B cell (primary cell): ENCODE measurements at regions not wholly inside any gene's neighbourhood (a gene's known extent, or its start where the extent isn't known, plus 50 kb on each side); places are given as distances from the start of the nearest gene placed in this dataset.

Experiments
- ATAC-seq: fragments of 200-7000 bp; cut with Tn5 transposase; one replicate; pipeline ENCODE4 v1.10.0; 2021; ENCODE audit warnings: low read depth, mild to moderate bottlenecking, moderate number of reproducible peaks, moderate library complexity
- CTCF ChIA-PET: fragments of 350-600 bp; sonication (Branson Sonifier 250); formaldehyde crosslinking; loops from one replicate; lab custom pipeline; 2021; ENCODE audit warnings: antibody characterized with exemption, inconsistent platforms; lab: Charles Lee
- POLR2A ChIA-PET: fragments of 350-600 bp; sonication (Branson Sonifier 250); formaldehyde crosslinking; loops from one replicate; lab custom pipeline; 2021; ENCODE audit warnings: antibody characterized with exemption; lab: Charles Lee
- DNase-seq: peaks from one replicate; pipeline ENCODE4 v3.0.0; 2013
- H2AFZ ChIP-seq: 2 replicates; pipeline ENCODE4 v1.6.1; 2012; ENCODE audit warnings: mild to moderate bottlenecking, low read depth, low read length; ENCODE audit not compliant: insufficient read depth, poor library complexity, severe bottlenecking
- H3K27ac ChIP-seq, 2 donors: 1 replicate in 1 of 2; 2 replicates in 1 of 2; pipeline ENCODE4 v1.5.1; 2012 to 2013; ENCODE audit warnings: low read length in 2 of 2, mild to moderate bottlenecking in 2 of 2, moderate library complexity in 1 of 2
- H3K27me3 ChIP-seq, 4 experiments: fragments of 200-600 bp in 1 of 4; sonication (generic) in 1 of 4; replicated peaks in 1 of 4; 1 replicate in 2 of 4; 2 replicates in 2 of 4; pipeline versions ENCODE4 v1.6.1 to v1.7.0; 2013 to 2016; ENCODE audit warnings: low read length in 3 of 4, mild to moderate bottlenecking in 2 of 4, mixed read lengths in 1 of 4, moderate library complexity in 1 of 4; ENCODE audit not compliant: insufficient read depth in 4 of 4, control insufficient read depth in 3 of 4; ENCODE audit errors: control extremely low read depth in 1 of 4
- H3K36me3 ChIP-seq, 2 experiments: replicated peaks in 1 of 2; 1 replicate in 1 of 2; 2 replicates in 1 of 2; pipeline versions ENCODE4 v1.6.1 to v1.7.1; 2013; ENCODE audit warnings: low read length in 1 of 2; ENCODE audit not compliant: insufficient read depth in 2 of 2, control insufficient read depth in 1 of 2; ENCODE audit errors: control extremely low read depth in 1 of 2, extremely low read depth in 1 of 2
- H3K4me1 ChIP-seq, 2 donors: fragments of 200-600 bp in 1 of 2; sonication (generic) in 1 of 2; 1 replicate in 1 of 2; 2 replicates in 1 of 2; pipeline versions ENCODE4 v1.5.1 to v1.6.1; 2013 to 2017; ENCODE audit warnings: low read length in 2 of 2; ENCODE audit not compliant: control insufficient read depth in 2 of 2, insufficient read depth in 2 of 2
- H3K4me2 ChIP-seq: replicated peaks from 2 replicates; pipeline ENCODE3; 2012; ENCODE audit warnings: mild to moderate bottlenecking, low read depth, low read length; ENCODE audit not compliant: poor library complexity, severe bottlenecking
- H3K4me3 ChIP-seq, 5 experiments: fragments of 200-600 bp in 1 of 5; sonication (generic) in 1 of 5; 1 replicate in 3 of 5; 2 replicates in 2 of 5; pipeline versions ENCODE4 v1.5.1 to v1.7.0; 2011 to 2016; ENCODE audit warnings: low read length in 4 of 5, mild to moderate bottlenecking in 4 of 5, low read depth in 2 of 5, control low read depth in 1 of 5, moderate library complexity in 1 of 5; ENCODE audit not compliant: insufficient read depth in 1 of 5; ENCODE audit errors: control extremely low read depth in 1 of 5, extremely low read depth in 1 of 5
- H3K79me2 ChIP-seq: fragments of 200-600 bp; sonication (generic); one replicate; pipeline ENCODE4 v1.6.0; 2016; ENCODE audit warnings: low read length; ENCODE audit not compliant: control insufficient read depth, insufficient read depth
- H3K9ac ChIP-seq: fragments of 200-600 bp; sonication (generic); 2 replicates; pipeline ENCODE4 v1.6.1; 2017; ENCODE audit warnings: mild to moderate bottlenecking, low read length, moderate library complexity
- H3K9me3 ChIP-seq, 3 donors: one replicate each; pipeline versions ENCODE4 v1.6.1 to v1.7.1; 2013; ENCODE audit warnings: low read length in 2 of 3; ENCODE audit not compliant: control insufficient read depth in 2 of 3, insufficient read depth in 1 of 3; ENCODE audit errors: control extremely low read depth in 1 of 3
- H4K20me1 ChIP-seq: 2 replicates; pipeline ENCODE4 v1.6.0; 2012; ENCODE audit warnings: mild to moderate bottlenecking, low read length; ENCODE audit not compliant: insufficient read depth, control insufficient read depth, poor library complexity, severe bottlenecking
- H3K27ac Mint-ChIP-seq: one replicate; pipeline ENCODE4 v1.8.0; 2021; ENCODE audit warnings: mixed read lengths
- H3K27me3 Mint-ChIP-seq: one replicate; pipeline ENCODE4 v1.8.0; 2021; ENCODE audit warnings: mixed read lengths
- H3K4me1 Mint-ChIP-seq: one replicate; pipeline ENCODE4 v1.8.0; 2021; ENCODE audit warnings: mixed read lengths
- H3K4me3 Mint-ChIP-seq: one replicate; pipeline ENCODE4 v1.8.0; 2021; ENCODE audit warnings: mixed read lengths
- H3K9me3 Mint-ChIP-seq: one replicate; pipeline ENCODE4 v1.8.0; 2022; ENCODE audit warnings: mixed read lengths; ENCODE audit not compliant: insufficient read depth
- EZH2 ChIP-seq: IDR thresholded peaks from 2 replicates; pipeline ENCODE4 v1.6.1; 2012; ENCODE audit warnings: borderline replicate concordance, low read depth, mild to moderate bottlenecking, moderate library complexity, low read length; ENCODE audit not compliant: insufficient read depth, poor library complexity, severe bottlenecking
- WGBS: methylation state at CpG from one replicate; pipeline ENCODE4 v1.1.5; 2013; ENCODE audit warnings: missing lambda C conversion rate; ENCODE audit not compliant: insufficient coverage; 5-methylcytosine and 5-hydroxymethylcytosine counted together
- intact Hi-C: fragments of 100-400 bp; cut with micrococcal nuclease; formaldehyde crosslinking; loops from one replicate; pipeline ENCODE4 v1.10.0; 2022
- TF ChIP-seq, protein P1 (sequence below): fragments of 200-600 bp; IDR thresholded peaks from one replicate; pipeline ENCODE4 v1.8.0; 2022; ENCODE audit warnings: antibody characterized with exemption, mild to moderate bottlenecking

DNA sequence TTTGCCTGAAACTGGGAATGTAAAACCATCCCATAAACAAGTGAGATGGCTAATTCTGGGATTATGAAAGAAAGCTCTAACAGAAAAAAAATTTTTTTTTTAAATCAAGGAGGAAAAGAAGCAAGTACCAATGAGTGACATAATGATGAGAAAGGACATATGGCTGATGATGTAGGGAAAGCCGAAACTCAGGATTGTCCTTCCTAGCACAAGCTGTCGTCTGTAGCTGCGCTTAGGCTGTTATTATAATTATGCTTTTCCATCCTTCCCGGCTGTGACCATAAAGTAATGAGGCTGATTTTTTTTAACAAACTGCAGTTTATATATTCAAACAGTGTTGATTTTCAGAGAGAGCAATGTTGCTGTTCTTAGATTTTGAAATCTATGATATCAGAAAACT, 209.8 kb upstream of the NOCT start:
- TF ChIP-seq EZH2 = no peak
- TF ChIP-seq, protein P1, sequence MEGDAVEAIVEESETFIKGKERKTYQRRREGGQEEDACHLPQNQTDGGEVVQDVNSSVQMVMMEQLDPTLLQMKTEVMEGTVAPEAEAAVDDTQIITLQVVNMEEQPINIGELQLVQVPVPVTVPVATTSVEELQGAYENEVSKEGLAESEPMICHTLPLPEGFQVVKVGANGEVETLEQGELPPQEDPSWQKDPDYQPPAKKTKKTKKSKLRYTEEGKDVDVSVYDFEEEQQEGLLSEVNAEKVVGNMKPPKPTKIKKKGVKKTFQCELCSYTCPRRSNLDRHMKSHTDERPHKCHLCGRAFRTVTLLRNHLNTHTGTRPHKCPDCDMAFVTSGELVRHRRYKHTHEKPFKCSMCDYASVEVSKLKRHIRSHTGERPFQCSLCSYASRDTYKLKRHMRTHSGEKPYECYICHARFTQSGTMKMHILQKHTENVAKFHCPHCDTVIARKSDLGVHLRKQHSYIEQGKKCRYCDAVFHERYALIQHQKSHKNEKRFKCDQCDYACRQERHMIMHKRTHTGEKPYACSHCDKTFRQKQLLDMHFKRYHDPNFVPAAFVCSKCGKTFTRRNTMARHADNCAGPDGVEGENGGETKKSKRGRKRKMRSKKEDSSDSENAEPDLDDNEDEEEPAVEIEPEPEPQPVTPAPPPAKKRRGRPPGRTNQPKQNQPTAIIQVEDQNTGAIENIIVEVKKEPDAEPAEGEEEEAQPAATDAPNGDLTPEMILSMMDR = no peak
- POLR2A ChIA-PET = no interaction called here
- no peaks in the 10 kb centered on the region for H4K20me1 ChIP-seq
- DNase-seq = no peak
- no peak overlapping the region for H3K27ac Mint-ChIP-seq
- H3K27me3 Mint-ChIP-seq = peaks cover 30% of the 10 kb centered on the region
- no peak for ATAC-seq
- H2AFZ ChIP-seq = no peak overlapping the region
- no peaks in the 10 kb centered on the region for H3K36me3 ChIP-seq
- peaks cover 0 to 12% (median 2%) of the 10 kb centered on the region in 4 experiments for H3K27me3 ChIP-seq
- CTCF ChIA-PET = no interaction called here
- H3K4me3 Mint-ChIP-seq = no peak overlapping the region
- no peak overlapping the region for H3K4me3 ChIP-seq
- H3K4me1 ChIP-seq = no peaks in the 10 kb centered on the region
- H3K9me3 ChIP-seq = no peaks in the 10 kb centered on the region
- intact Hi-C loops = no loop called here
- H3K27ac ChIP-seq = no peak overlapping the region
- H3K9me3 Mint-ChIP-seq = no peaks in the 10 kb centered on the region
- no peaks in the 10 kb centered on the region for H3K4me1 Mint-ChIP-seq
- no CpG with 5 or more reads among the region's 4 CpGs for WGBS
- no peak overlapping the region for H3K4me2 ChIP-seq
- H3K79me2 ChIP-seq = no peaks in the 10 kb centered on the region
- no peak overlapping the region for H3K9ac ChIP-seq

GRCh38 chr4:138804711-138805110, 210.9 kb upstream of the NOCT start:
- no peak overlapping the region for H3K27ac Mint-ChIP-seq
- ATAC-seq (no peak), DNase-seq (no peak)
- peaks cover 38% of the 10 kb centered on the region for H3K27me3 Mint-ChIP-seq
- H3K4me3 Mint-ChIP-seq = no peak overlapping the region
- no peaks in the 10 kb centered on the region for H3K4me1 Mint-ChIP-seq
- POLR2A ChIA-PET = no interaction called here
- Histone ChIP-seq H4K20me1 (no peaks in the 10 kb centered on the region), H3K9ac (no peak overlapping the region), H3K4me1 (no peaks in the 10 kb centered on the region), H3K4me3 (no peak overlapping the region), H3K79me2 (no peaks in the 10 kb centered on the region), H3K9me3 (no peaks in the 10 kb centered on the region), H3K4me2 (no peak overlapping the region), H2AFZ (no peak overlapping the region), H3K36me3 (no peaks in the 10 kb centered on the region), H3K27me3 (peaks cover 0 to 12% (median 2%) of the 10 kb centered on the region in 4 experiments), H3K27ac (no peak overlapping the region)
- TF ChIP-seq, protein P1 = no peak
- TF ChIP-seq EZH2 = no peak
- no peaks in the 10 kb centered on the region for H3K9me3 Mint-ChIP-seq
- WGBS = 33% methylated on average over 7 of the region's 9 CpGs
- intact Hi-C loops = no loop called here
- CTCF ChIA-PET = no interaction called here
